A673 (cell line): ENCODE measurements at regions not wholly inside any gene's neighbourhood (a gene's known extent, or its start where the extent isn't known, plus 50 kb on each side); places are given as distances from the start of the nearest gene placed in this dataset.

Experiments used
- BruUV-seq: library from RNA; stranded (reverse); fragments of 400-500 nt; replicated peaks from 2 replicates; lab custom pipeline; 2021; lab: Mats Ljungman, UMichigan
- CTCF ChIA-PET: fragments of 300-600 bp; sonication (Branson Sonifier 250); formaldehyde crosslinking; loops from one replicate; lab custom pipeline; 2022; ENCODE audit warnings: antibody characterized with exemption; lab: Charles Lee
- POLR2A ChIA-PET: fragments of 300-600 bp; sonication (Branson Sonifier 250); formaldehyde crosslinking; loops from one replicate; lab custom pipeline; 2022; ENCODE audit warnings: antibody characterized with exemption; ENCODE audit not compliant: low non-redundant PET; lab: Charles Lee
- DNase-seq: peaks from one replicate; pipeline ENCODE4 v3.0.0-alpha.2; 2015; ENCODE audit warnings: low spot score
- H3K27ac ChIP-seq: fragments of 200-600 bp; sonication (generic); 2 replicates; pipeline ENCODE4 v1.5.1; 2016; ENCODE audit warnings: mixed run types, low read depth, mild to moderate bottlenecking, mixed read lengths, antibody characterized with exemption, low read length; ENCODE audit not compliant: poor library complexity, severe bottlenecking
- H3K27me3 ChIP-seq: fragments of 200-600 bp; sonication (generic); replicated peaks from 2 replicates; pipeline ENCODE4 v1.6.1; 2017; ENCODE audit warnings: mixed run types, low read depth, mild to moderate bottlenecking, mixed read lengths, antibody characterized with exemption, low read length; ENCODE audit not compliant: insufficient read depth, poor library complexity
- H3K36me3 ChIP-seq: fragments of 200-600 bp; sonication (generic); 2 replicates; pipeline ENCODE4 v1.6.1; 2016; ENCODE audit warnings: mixed run types, mild to moderate bottlenecking, mixed read lengths, antibody characterized with exemption, low read length; ENCODE audit not compliant: insufficient read depth, poor library complexity, severe bottlenecking
- H3K4me1 ChIP-seq: fragments of 200-600 bp; sonication (generic); 2 replicates; pipeline ENCODE4 v1.6.1; 2017; ENCODE audit warnings: mixed run types, mild to moderate bottlenecking, mixed read lengths, antibody characterized with exemption, low read length; ENCODE audit not compliant: insufficient read depth, poor library complexity, severe bottlenecking
- H3K4me3 ChIP-seq: fragments of 200-600 bp; sonication (generic); 2 replicates; pipeline ENCODE4 v1.5.1; 2016; ENCODE audit warnings: low read depth, mixed run types, mild to moderate bottlenecking, mixed read lengths, low read length; ENCODE audit not compliant: poor library complexity, severe bottlenecking
- H3K9me3 ChIP-seq: fragments of 200-600 bp; sonication (generic); 2 replicates; pipeline ENCODE4 v1.6.1; 2016; ENCODE audit warnings: mixed run types, low read depth, mild to moderate bottlenecking, mixed read lengths, antibody characterized with exemption, low read length; ENCODE audit not compliant: poor library complexity, severe bottlenecking
- EZH2 ChIP-seq: fragments of 200-600 bp; sonication (generic); IDR thresholded peaks from 2 replicates; pipeline ENCODE4 v1.6.1; 2017; ENCODE audit warnings: borderline replicate concordance, low read depth, mild to moderate bottlenecking, mixed read lengths, antibody characterized with exemption, low read length; ENCODE audit not compliant: poor library complexity, severe bottlenecking
- intact Hi-C: fragments of 100-400 bp; cut with micrococcal nuclease; formaldehyde crosslinking; loops from one replicate; pipeline ENCODE4 v1.10.0; 2022; ENCODE audit not compliant: unreplicated experiment
- TF ChIP-seq, protein P1 (sequence below): fragments of 300-800, 200-600 bp; sonication (generic); conservative IDR thresholded peaks from 2 replicates; pipeline ENCODE4 v1.5.1; 2017; ENCODE audit warnings: low read depth, mild to moderate bottlenecking, antibody characterized with exemption, low read length, moderate library complexity, mixed read lengths

DNA sequence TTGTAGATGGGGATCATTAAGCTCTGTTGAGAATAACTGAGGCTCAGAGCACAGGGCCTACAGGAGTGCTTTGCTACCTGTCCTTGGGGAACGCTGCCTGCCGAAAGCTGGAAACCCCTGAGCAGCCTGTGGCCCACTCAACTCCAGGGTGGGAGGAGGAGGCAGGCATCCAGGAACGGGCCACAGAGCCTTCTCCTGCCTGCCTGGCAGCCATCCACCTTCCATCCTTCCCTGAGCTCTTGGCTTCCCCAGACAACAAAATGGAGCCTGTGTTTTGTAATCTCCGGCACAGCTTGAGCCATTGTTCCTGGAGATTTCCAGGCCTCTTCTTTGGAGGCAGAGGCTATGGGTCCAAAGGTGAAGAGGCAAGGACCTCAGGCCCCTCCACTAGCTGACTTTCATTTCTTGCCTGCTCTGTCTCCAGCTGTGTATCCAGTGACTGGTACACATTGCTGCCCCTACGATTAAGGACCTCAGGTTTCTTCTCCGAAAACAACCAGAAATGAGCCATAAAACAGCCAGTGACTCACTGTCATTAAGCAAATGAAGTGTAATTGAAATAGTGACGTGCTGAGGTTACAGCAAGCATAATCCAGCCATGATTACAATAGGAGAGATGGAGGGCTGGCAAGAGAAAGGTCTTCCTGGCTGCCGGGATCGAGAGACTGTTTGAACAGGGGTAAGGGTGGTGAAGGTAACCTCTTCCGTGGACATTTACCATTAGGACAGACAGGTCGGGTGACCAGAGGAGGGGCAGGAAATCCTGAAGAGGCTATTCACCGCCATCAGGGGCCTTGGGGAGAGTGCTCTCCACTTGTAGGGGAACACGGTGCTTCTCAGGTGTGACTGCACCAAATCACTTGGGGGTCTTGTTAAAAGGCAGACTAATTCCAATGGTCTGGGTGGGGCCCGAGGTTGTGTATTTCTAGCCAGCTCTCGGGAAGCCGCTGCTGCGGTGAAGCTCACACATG is 56.3 kb upstream of the KCNA5 start:
- CTCF ChIA-PET: no interaction called here

DNA sequence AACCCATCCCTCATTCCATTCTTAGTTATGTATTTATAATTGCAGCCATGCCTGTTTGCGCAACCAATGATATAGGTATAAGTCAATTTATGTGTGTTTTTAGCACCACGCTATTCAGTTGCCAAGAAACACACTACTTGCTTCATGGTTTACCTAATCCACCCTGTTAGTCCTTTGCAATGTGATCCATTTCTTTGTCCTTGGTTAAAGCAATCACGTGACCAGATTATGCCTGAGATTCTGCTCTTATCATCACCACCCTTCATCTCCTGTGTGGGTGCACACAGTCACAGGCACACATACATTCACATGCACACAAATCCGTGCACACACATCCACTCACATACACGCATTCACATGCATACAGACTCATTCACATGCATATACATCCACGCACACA is 52.3 kb upstream of the KCNA5 start:
- intact Hi-C loops: no loop called here

More for the DNA sequence above, 56.3 kb upstream of the KCNA5 start:
- POLR2A ChIA-PET: no interaction called here
- DNase-seq: peak; percentile 10
- Histone ChIP-seq H3K4me1 (no peaks in the 10 kb centered on the region), H3K4me3 (no peak overlapping the region), H3K36me3 (no peaks in the 10 kb centered on the region), H3K9me3 (no peaks in the 10 kb centered on the region), H3K27ac (no peak overlapping the region), H3K27me3 (peaks cover 58% of the 10 kb centered on the region)
- TF ChIP-seq, protein P1, sequence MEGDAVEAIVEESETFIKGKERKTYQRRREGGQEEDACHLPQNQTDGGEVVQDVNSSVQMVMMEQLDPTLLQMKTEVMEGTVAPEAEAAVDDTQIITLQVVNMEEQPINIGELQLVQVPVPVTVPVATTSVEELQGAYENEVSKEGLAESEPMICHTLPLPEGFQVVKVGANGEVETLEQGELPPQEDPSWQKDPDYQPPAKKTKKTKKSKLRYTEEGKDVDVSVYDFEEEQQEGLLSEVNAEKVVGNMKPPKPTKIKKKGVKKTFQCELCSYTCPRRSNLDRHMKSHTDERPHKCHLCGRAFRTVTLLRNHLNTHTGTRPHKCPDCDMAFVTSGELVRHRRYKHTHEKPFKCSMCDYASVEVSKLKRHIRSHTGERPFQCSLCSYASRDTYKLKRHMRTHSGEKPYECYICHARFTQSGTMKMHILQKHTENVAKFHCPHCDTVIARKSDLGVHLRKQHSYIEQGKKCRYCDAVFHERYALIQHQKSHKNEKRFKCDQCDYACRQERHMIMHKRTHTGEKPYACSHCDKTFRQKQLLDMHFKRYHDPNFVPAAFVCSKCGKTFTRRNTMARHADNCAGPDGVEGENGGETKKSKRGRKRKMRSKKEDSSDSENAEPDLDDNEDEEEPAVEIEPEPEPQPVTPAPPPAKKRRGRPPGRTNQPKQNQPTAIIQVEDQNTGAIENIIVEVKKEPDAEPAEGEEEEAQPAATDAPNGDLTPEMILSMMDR: no peak
- TF ChIP-seq EZH2: no peak
- BruUV-seq: no TSS peak
- intact Hi-C loops: no loop called here

DNA sequence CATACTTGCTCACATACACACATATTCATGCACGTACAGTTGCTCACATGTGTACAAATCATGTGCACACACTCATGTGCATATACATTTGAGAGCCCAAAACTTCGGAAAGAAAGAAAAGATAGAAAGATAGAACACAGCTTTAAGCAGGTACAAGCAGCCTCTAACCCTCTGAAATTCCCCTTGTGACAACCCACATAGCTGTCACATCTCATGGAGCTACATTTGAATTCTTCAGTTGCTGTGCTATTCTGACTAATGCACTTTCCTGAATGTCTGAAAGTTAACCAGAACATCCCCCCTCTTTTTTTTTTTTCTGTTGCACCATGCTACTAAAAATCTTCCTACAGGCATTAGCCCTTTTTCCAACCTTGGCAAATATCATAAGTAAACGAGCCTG is 51.9 kb upstream of the KCNA5 start:
- Histone ChIP-seq H3K4me3 (no peak overlapping the region), H3K27ac (no peak overlapping the region), H3K27me3 (peaks cover 74% of the 10 kb centered on the region), H3K36me3 (no peaks in the 10 kb centered on the region), H3K9me3 (no peaks in the 10 kb centered on the region), H3K4me1 (no peaks in the 10 kb centered on the region)
- BruUV-seq: no TSS peak
- no peak for DNase-seq
- ChIA-PET CTCF (no interaction called here), POLR2A (no interaction called here)
- TF ChIP-seq, protein P1: no peak
- no peak for TF ChIP-seq EZH2
- intact Hi-C loops: no loop called here

More for the DNA sequence above, 52.3 kb upstream of the KCNA5 start:
- H3K27ac ChIP-seq: no peak overlapping the region
- BruUV-seq: no TSS peak
- POLR2A ChIA-PET: no interaction called here
- no peaks in the 10 kb centered on the region for H3K9me3 ChIP-seq
- no peaks in the 10 kb centered on the region for H3K4me1 ChIP-seq
- TF ChIP-seq EZH2: no peak
- TF ChIP-seq, protein P1: no peak
- no peak for DNase-seq
- no peak overlapping the region for H3K4me3 ChIP-seq
- CTCF ChIA-PET: no interaction called here
- peaks cover 78% of the 10 kb centered on the region for H3K27me3 ChIP-seq
- no peaks in the 10 kb centered on the region for H3K36me3 ChIP-seq
